ENCODE measurements at regions not wholly inside any gene's neighbourhood (a gene's known extent, or its start where the extent isn't known, plus 50 kb on each side); places are given as distances from the start of the nearest gene placed in this dataset.
"Not testable (repeated sequence)": the region's sequence is repeated elsewhere in the genome, so short reads cannot be mapped to it uniquely, and the experiment has no call there.

DNA sequence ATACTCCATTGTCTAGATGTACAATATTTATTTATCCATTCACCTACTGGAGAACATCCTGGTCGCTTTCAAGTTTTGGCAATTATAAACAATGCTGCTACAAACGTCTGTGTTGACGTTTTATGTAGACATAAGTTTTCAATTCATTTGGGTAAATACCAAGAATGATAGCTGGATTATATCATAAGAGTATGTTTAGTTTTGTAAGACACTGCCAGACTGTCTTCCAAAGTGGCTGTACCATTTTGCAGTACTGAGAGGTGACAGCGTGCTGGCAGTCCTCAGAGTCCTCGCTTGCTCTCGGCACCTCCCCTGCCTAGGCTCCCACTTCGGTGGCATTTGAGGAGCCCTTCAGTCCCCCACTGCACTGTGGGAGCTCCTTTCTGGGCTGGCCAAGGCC is 253.3 kb upstream of the INTU start:
- Histone ChIP-seq H3K27me3 (no peaks in the 10 kb centered on the region), H3K4me1 (no peaks in the 10 kb centered on the region), H3K9me3 (no peaks in the 10 kb centered on the region), H3K36me3 (no peaks in the 10 kb centered on the region), H3K4me3 (no peak overlapping the region), H3K27ac (no peak overlapping the region)
- intact Hi-C loops (cut with DNase I; ENCODE audit: low total_unique reads) (no loop called here), in situ Hi-C loops (cut with MboI; ENCODE audit: low sequenced_read_pairs in 4 of 4) (no loop called here)
- TF ChIP-seq, protein P1, sequence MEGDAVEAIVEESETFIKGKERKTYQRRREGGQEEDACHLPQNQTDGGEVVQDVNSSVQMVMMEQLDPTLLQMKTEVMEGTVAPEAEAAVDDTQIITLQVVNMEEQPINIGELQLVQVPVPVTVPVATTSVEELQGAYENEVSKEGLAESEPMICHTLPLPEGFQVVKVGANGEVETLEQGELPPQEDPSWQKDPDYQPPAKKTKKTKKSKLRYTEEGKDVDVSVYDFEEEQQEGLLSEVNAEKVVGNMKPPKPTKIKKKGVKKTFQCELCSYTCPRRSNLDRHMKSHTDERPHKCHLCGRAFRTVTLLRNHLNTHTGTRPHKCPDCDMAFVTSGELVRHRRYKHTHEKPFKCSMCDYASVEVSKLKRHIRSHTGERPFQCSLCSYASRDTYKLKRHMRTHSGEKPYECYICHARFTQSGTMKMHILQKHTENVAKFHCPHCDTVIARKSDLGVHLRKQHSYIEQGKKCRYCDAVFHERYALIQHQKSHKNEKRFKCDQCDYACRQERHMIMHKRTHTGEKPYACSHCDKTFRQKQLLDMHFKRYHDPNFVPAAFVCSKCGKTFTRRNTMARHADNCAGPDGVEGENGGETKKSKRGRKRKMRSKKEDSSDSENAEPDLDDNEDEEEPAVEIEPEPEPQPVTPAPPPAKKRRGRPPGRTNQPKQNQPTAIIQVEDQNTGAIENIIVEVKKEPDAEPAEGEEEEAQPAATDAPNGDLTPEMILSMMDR (IDR thresholded peaks at IDR 0.05 in 4 of 5, conservative IDR thresholded peaks at IDR 0.05 in 1 of 5): no peak
- TF ChIP-seq POLR2A (IDR thresholded peaks at IDR 0.05): no peak
- DNase-seq (no peak), ATAC-seq (no peak)

DNA sequence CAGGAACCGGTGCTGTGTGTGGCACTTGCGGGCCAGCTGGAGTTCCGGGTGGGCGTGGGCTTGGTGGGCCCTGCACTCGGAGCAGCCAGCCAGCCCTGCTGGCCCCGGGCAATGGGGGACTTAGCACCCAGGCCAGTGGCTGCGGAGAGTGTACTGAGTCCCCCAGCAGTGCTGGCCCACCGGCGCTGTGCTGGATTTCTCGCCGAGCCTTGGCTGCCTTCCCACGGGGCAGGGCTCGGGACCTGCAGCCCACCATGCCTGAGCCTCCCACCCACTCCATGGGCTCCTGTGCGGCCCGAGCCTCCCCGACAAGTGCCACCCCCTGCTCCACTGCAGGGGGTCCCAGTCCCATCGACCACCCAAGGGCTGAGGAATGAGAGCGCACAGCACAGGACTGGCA is 252.8 kb upstream of the INTU start:
- intact Hi-C loops (cut with DNase I; ENCODE audit: low total_unique reads); H3K4me3 ChIP-seq; H3K36me3 ChIP-seq; DNase-seq; H3K27ac ChIP-seq; H3K4me1 ChIP-seq; ATAC-seq; H3K27me3 ChIP-seq; in situ Hi-C loops (cut with MboI; ENCODE audit: low sequenced_read_pairs in 4 of 4); H3K9me3 ChIP-seq: not testable (repeated sequence)

DNA sequence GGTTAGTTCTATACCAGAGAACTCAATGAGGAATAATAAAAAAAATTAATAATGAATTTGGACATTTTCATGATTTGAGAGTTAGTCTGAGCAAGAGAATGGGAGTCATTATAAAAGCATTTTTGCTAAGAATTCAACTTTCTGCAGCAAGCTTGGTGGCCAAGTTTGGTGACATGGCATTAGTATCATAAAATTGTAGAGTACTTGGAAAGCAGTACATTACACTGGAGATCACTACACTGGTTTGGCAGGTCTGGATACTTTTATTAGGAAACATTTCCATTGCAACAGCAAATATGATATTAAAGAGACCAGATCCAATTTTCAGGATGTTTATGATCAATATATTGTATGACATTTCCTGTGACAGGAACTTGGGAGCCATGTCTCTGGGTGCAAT is 249.1 kb upstream of the INTU start:
- H3K27ac ChIP-seq: no peak overlapping the region
- in situ Hi-C loops (cut with MboI; ENCODE audit: low sequenced_read_pairs in 4 of 4): no loop called here
- H3K27me3 ChIP-seq: no peaks in the 10 kb centered on the region
- no peak for ATAC-seq
- no peak for DNase-seq
- H3K4me1 ChIP-seq: no peaks in the 10 kb centered on the region
- no peaks in the 10 kb centered on the region for H3K9me3 ChIP-seq
- no peaks in the 10 kb centered on the region for H3K36me3 ChIP-seq
- TF ChIP-seq, protein P1 (IDR thresholded peaks at IDR 0.05 in 4 of 5, conservative IDR thresholded peaks at IDR 0.05 in 1 of 5): no peak
- TF ChIP-seq POLR2A (IDR thresholded peaks at IDR 0.05): no peak
- no peak overlapping the region for H3K4me3 ChIP-seq
- intact Hi-C loops (cut with DNase I; ENCODE audit: low total_unique reads): no loop called here

DNA sequence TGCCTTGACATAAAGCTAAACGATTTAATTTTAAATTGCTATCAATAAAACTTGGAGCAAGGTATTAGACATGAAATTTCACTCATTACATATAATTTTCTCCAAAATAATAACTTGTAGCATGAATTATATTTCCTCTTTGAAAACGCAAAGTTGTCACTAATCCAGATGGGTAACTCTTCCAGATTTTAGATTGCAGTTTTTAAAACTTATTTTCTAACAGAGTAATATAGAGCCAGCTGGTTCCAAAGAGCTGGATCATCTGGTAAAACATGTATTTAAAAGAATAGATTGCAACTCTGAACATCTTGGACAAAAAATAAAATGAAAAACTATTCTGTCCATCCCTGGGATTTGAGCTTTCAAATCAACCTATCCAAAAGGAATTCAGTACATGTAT is 238.2 kb upstream of the INTU start:
- H3K9me3 ChIP-seq: no peaks in the 10 kb centered on the region
- TF ChIP-seq, protein P1 (IDR thresholded peaks at IDR 0.05 in 4 of 5, conservative IDR thresholded peaks at IDR 0.05 in 1 of 5): no peak
- TF ChIP-seq POLR2A (IDR thresholded peaks at IDR 0.05): no peak
- DNase-seq: no peak
- H3K4me3 ChIP-seq: no peak overlapping the region
- ATAC-seq: no peak
- no peaks in the 10 kb centered on the region for H3K36me3 ChIP-seq
- intact Hi-C loops (cut with DNase I; ENCODE audit: low total_unique reads): no loop called here
- no peak overlapping the region for H3K27ac ChIP-seq
- H3K4me1 ChIP-seq: no peaks in the 10 kb centered on the region
- no peaks in the 10 kb centered on the region for H3K27me3 ChIP-seq
- in situ Hi-C loops (cut with MboI; ENCODE audit: low sequenced_read_pairs in 4 of 4): no loop called here

DNA sequence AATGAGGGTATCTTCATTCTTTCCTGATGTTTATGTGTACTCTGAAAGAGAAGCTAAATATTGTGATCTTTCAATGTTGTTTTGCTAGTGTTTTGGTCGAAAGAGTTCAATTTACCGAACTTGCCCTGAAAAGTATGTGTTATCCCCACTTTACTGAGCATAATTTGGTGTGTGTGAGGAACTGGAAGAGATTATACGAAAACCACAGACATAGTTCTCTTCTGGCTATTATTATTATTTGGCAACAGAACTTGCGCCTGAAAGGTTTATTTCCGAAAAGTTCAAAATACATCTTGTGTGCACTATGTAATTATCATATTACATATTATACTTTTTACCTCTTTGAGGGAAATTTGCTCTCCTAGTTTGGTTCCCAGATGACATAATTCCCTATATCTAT is 232.5 kb upstream of the INTU start:
- ATAC-seq (no peak), DNase-seq (no peak)
- intact Hi-C loops (cut with DNase I; ENCODE audit: low total_unique reads): no loop called here
- Histone ChIP-seq H3K27me3 (no peaks in the 10 kb centered on the region), H3K4me3 (no peak overlapping the region), H3K36me3 (no peaks in the 10 kb centered on the region), H3K27ac (no peak overlapping the region), H3K9me3 (no peaks in the 10 kb centered on the region), H3K4me1 (no peaks in the 10 kb centered on the region)
- in situ Hi-C loops (cut with MboI; ENCODE audit: low sequenced_read_pairs in 4 of 4): no loop called here
- TF ChIP-seq POLR2A (IDR thresholded peaks at IDR 0.05): no peak
- TF ChIP-seq, protein P1 (IDR thresholded peaks at IDR 0.05 in 4 of 5, conservative IDR thresholded peaks at IDR 0.05 in 1 of 5): no peak
